NT2/D1 (cell line): ENCODE measurements at regions not wholly inside any gene's neighbourhood (a gene's known extent, or its start where the extent isn't known, plus 50 kb on each side); places are given as distances from the start of the nearest gene placed in this dataset.

Experiments used
- SUZ12 ChIP-seq: IDR thresholded peaks from 2 replicates; pipeline ENCODE4 v1.6.1; 2011; ENCODE audit not compliant: insufficient read length, insufficient read depth; ENCODE audit errors: extremely low read depth
- YY1 ChIP-seq: IDR thresholded peaks from 2 replicates; pipeline ENCODE4 v1.6.1; 2011; ENCODE audit not compliant: insufficient read length, insufficient read depth

GRCh38 chr11:11697796-11698195 lies 76.0 kb upstream of the GALNT18 start:
- TF ChIP-seq SUZ12 (no peak), YY1 (no peak)
